ENCODE measurements at regions not wholly inside any gene's neighbourhood (a gene's known extent, or its start where the extent isn't known, plus 50 kb on each side); places are given as distances from the start of the nearest gene placed in this dataset.

DNA sequence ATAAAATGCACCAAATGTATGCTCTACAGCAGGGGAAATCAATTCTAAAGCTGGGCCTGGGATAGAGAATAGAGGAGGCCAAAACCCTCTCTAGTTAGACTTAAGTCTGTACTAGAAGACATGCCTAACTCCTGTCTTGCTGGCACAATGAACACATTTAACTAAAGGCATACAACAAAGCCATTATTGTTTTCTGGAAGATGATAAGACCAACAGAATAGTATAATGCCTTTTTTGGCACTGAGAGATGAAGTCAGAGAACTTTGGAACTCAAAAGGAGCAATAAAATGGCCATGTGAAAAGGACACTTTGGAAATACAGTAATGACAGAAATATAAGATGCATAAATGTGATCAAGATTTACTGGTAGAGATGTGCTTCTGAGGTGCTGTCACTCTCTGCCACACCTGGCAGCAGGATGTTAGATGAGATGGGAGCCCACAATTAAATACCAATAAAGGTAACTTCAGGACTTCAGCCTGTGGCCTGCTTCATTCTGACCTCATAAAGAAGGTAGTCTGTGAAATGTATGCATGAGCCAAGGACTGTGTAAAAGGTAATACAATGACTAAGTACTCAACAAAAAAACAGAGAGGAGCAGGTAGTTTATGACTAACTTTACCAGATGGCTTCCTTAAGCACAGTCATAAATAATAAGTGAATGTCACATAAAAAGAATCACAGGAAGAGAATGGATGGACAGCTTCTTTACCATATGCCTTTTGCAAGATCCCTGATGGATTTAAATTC, 333.4 kb downstream of the BCKDHB start:
- TF ChIP-seq, protein P1, sequence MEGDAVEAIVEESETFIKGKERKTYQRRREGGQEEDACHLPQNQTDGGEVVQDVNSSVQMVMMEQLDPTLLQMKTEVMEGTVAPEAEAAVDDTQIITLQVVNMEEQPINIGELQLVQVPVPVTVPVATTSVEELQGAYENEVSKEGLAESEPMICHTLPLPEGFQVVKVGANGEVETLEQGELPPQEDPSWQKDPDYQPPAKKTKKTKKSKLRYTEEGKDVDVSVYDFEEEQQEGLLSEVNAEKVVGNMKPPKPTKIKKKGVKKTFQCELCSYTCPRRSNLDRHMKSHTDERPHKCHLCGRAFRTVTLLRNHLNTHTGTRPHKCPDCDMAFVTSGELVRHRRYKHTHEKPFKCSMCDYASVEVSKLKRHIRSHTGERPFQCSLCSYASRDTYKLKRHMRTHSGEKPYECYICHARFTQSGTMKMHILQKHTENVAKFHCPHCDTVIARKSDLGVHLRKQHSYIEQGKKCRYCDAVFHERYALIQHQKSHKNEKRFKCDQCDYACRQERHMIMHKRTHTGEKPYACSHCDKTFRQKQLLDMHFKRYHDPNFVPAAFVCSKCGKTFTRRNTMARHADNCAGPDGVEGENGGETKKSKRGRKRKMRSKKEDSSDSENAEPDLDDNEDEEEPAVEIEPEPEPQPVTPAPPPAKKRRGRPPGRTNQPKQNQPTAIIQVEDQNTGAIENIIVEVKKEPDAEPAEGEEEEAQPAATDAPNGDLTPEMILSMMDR (IDR thresholded peaks at IDR 0.05), result no peak
- no peak for TF ChIP-seq TCF7L2 (IDR thresholded peaks at IDR 0.05; ENCODE audit: low read depth, low read length)
- no peak for TF ChIP-seq POLR2AphosphoS5 (IDR thresholded peaks at IDR 0.05; ENCODE audit: low read depth, low read length)
- TF ChIP-seq SIN3A (IDR thresholded peaks at IDR 0.05; ENCODE audit: borderline replicate concordance, insufficient read depth, low read depth, low read length), result no peak
